ENCODE measurements at regions not wholly inside any gene's neighbourhood (a gene's known extent, or its start where the extent isn't known, plus 50 kb on each side); places are given as distances from the start of the nearest gene placed in this dataset.
"Not testable (repeated sequence)": the region's sequence is repeated elsewhere in the genome, so short reads cannot be mapped to it uniquely, and the experiment has no call there.

- no peak for DNase-seq (ENCODE audit: low read depth)
These were observed 610.6 kb upstream of the DIPK2B start for GRCh38 chrX:45811326-45811725.

- DNase-seq (ENCODE audit: low read depth), result no peak
These were observed 607.1 kb upstream of the DIPK2B start for GRCh38 chrX:45807572-45808425.

- DNase-seq (ENCODE audit: low read depth), result no peak
These were observed 605.9 kb upstream of the DIPK2B start for GRCh38 chrX:45806410-45807121.

- no peak for DNase-seq (ENCODE audit: low read depth)
These were observed 603.6 kb upstream of the DIPK2B start for GRCh38 chrX:45804276-45804675.

- no peak for DNase-seq (ENCODE audit: low read depth)
These were observed 602.8 kb upstream of the DIPK2B start for GRCh38 chrX:45803383-45803921.

GRCh38 chrX:45801554-45801953 is 600.9 kb upstream of the DIPK2B start:
- no peak for DNase-seq (ENCODE audit: low read depth)

- not testable (repeated sequence) for DNase-seq (ENCODE audit: low read depth)
These were observed 600.2 kb upstream of the DIPK2B start for GRCh38 chrX:45800746-45801453.

- DNase-seq (ENCODE audit: low read depth), result no peak
These were observed 598.9 kb upstream of the DIPK2B start for GRCh38 chrX:45799576-45799975.

GRCh38 chrX:45795546-45795945 is 594.9 kb upstream of the DIPK2B start:
- DNase-seq (ENCODE audit: low read depth), result no peak

GRCh38 chrX:45794995-45795337 is 594.3 kb upstream of the DIPK2B start:
- no peak for DNase-seq (ENCODE audit: low read depth)

GRCh38 chrX:45794323-45794994 is 593.8 kb upstream of the DIPK2B start:
- no peak for DNase-seq (ENCODE audit: low read depth)

- DNase-seq (ENCODE audit: low read depth), result no peak
These were observed 588.3 kb upstream of the DIPK2B start for GRCh38 chrX:45788941-45789348.

GRCh38 chrX:45788315-45788714 is 587.6 kb upstream of the DIPK2B start:
- DNase-seq (ENCODE audit: low read depth), result no peak

GRCh38 chrX:45784590-45784989 is 583.9 kb upstream of the DIPK2B start:
- no peak for DNase-seq (ENCODE audit: low read depth)

- DNase-seq (ENCODE audit: low read depth), result no peak
These were observed 582.3 kb upstream of the DIPK2B start for GRCh38 chrX:45783002-45783401.

GRCh38 chrX:45781901-45782553 is 581.4 kb upstream of the DIPK2B start:
- DNase-seq (ENCODE audit: low read depth), result no peak

GRCh38 chrX:45778616-45779015 is 577.9 kb upstream of the DIPK2B start:
- no peak for DNase-seq (ENCODE audit: low read depth)

GRCh38 chrX:45777366-45777765 is 576.7 kb upstream of the DIPK2B start:
- DNase-seq (ENCODE audit: low read depth), result no peak

GRCh38 chrX:45775468-45775867 is 574.8 kb upstream of the DIPK2B start:
- DNase-seq (ENCODE audit: low read depth), result no peak

GRCh38 chrX:45774961-45775360 is 574.3 kb upstream of the DIPK2B start:
- DNase-seq (ENCODE audit: low read depth), result no peak

- DNase-seq (ENCODE audit: low read depth), result no peak
These were observed 572.9 kb upstream of the DIPK2B start for GRCh38 chrX:45773572-45773971.
